Endodermal cell (in vitro differentiated cells): ENCODE measurements at regions not wholly inside any gene's neighbourhood (a gene's known extent, or its start where the extent isn't known, plus 50 kb on each side); places are given as distances from the start of the nearest gene placed in this dataset.
"Not testable (repeated sequence)": the region's sequence is repeated elsewhere in the genome, so short reads cannot be mapped to it uniquely, and the experiment has no call there.

Experiments
- DNase-seq: peaks from one replicate; pipeline ENCODE4 v3.0.0-alpha.2; 2017
- H3K27ac ChIP-seq: 2 replicates; pipeline ENCODE4 v1.5.1; 2013; ENCODE audit warnings: mild to moderate bottlenecking, low read depth, low read length, moderate library complexity
- H3K27me3 ChIP-seq: 2 replicates; pipeline ENCODE4 v1.6.1; 2013; ENCODE audit warnings: mild to moderate bottlenecking, low read length, moderate library complexity; ENCODE audit not compliant: insufficient read depth, control insufficient read depth, poor library complexity, severe bottlenecking
- H3K36me3 ChIP-seq: 2 replicates; pipeline ENCODE4 v1.7.0; 2013; ENCODE audit warnings: mild to moderate bottlenecking, low read length, moderate library complexity; ENCODE audit not compliant: control insufficient read depth, insufficient read depth
- H3K4me1 ChIP-seq: one replicate; pipeline ENCODE4 v1.7.0; 2013; ENCODE audit warnings: low read length; ENCODE audit not compliant: control insufficient read depth, insufficient read depth
- H3K4me3 ChIP-seq: 2 replicates; pipeline ENCODE4 v1.5.1; 2013; ENCODE audit warnings: mild to moderate bottlenecking, low read length, moderate library complexity
- H3K9ac ChIP-seq: 2 replicates; pipeline ENCODE4 v1.6.1; 2013; ENCODE audit warnings: mild to moderate bottlenecking, low read length, moderate library complexity; ENCODE audit not compliant: poor library complexity, severe bottlenecking; ENCODE audit errors: extremely low read depth
- H3K9me3 ChIP-seq: 2 replicates; pipeline ENCODE4 v1.6.1; 2013; ENCODE audit warnings: mild to moderate bottlenecking, low read length, moderate library complexity; ENCODE audit not compliant: control insufficient read depth
- H3K27ac Mint-ChIP-seq: 2 replicates; pipeline ENCODE4 v1.8.0; 2020; ENCODE audit warnings: mixed read lengths
- H3K27me3 Mint-ChIP-seq: 2 replicates; pipeline ENCODE4 v1.8.0; 2021; ENCODE audit warnings: mild to moderate bottlenecking, mixed read lengths; ENCODE audit not compliant: insufficient read depth
- H3K36me3 Mint-ChIP-seq: 2 replicates; pipeline ENCODE4 v1.8.0; 2020; ENCODE audit warnings: low read depth, mixed read lengths
- H3K4me1 Mint-ChIP-seq: 2 replicates; pipeline ENCODE4 v1.8.0; 2020; ENCODE audit warnings: mixed read lengths
- H3K4me3 Mint-ChIP-seq: 2 replicates; pipeline ENCODE4 v1.8.0; 2020; ENCODE audit warnings: mild to moderate bottlenecking, moderate library complexity, mixed read lengths
- H3K9me3 Mint-ChIP-seq: 2 replicates; pipeline ENCODE4 v1.8.0; 2020; ENCODE audit warnings: mild to moderate bottlenecking, mixed read lengths
- WGBS, 2 experiments: methylation state at CpG; one replicate each; pipeline versions ENCODE4 v1.1.5 to v1.1.7; 2013; ENCODE audit warnings: missing lambda C conversion rate in 2 of 2, mixed read lengths in 1 of 2; ENCODE audit not compliant: insufficient coverage in 1 of 2, insufficient read length in 1 of 2; 5-methylcytosine and 5-hydroxymethylcytosine counted together
- TF ChIP-seq, protein P1 (sequence below): fragments of 200-600 bp; sonication (generic); conservative IDR thresholded peaks from 2 replicates; pipeline ENCODE4 v1.5.0; 2021; ENCODE audit warnings: antibody characterized with exemption, mild to moderate bottlenecking

- Histone ChIP-seq H3K4me3 (no peak overlapping the region), H3K4me1 (peaks cover 13% of the 10 kb centered on the region), H3K27me3 (no peaks in the 10 kb centered on the region), H3K9me3 (peaks cover 22% of the 10 kb centered on the region), H3K9ac (no peak overlapping the region), H3K36me3 (no peaks in the 10 kb centered on the region), H3K27ac (no peak overlapping the region)
- Mint-ChIP-seq H3K4me3 (no peak overlapping the region), H3K27ac (no peak overlapping the region), H3K9me3 (peaks cover 7% of the 10 kb centered on the region), H3K27me3 (no peaks in the 10 kb centered on the region), H3K4me1 (peaks cover 39% of the 10 kb centered on the region), H3K36me3 (peaks cover 3% of the 10 kb centered on the region)
- TF ChIP-seq, protein P1, sequence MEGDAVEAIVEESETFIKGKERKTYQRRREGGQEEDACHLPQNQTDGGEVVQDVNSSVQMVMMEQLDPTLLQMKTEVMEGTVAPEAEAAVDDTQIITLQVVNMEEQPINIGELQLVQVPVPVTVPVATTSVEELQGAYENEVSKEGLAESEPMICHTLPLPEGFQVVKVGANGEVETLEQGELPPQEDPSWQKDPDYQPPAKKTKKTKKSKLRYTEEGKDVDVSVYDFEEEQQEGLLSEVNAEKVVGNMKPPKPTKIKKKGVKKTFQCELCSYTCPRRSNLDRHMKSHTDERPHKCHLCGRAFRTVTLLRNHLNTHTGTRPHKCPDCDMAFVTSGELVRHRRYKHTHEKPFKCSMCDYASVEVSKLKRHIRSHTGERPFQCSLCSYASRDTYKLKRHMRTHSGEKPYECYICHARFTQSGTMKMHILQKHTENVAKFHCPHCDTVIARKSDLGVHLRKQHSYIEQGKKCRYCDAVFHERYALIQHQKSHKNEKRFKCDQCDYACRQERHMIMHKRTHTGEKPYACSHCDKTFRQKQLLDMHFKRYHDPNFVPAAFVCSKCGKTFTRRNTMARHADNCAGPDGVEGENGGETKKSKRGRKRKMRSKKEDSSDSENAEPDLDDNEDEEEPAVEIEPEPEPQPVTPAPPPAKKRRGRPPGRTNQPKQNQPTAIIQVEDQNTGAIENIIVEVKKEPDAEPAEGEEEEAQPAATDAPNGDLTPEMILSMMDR = no peak
- DNase-seq = no peak
- WGBS, 2 experiments = 80 to 88% methylated on average over 1 to 2 of the region's 2 CpGs
Measured at GRCh38 chr16:13333336-13333735, 431.9 kb downstream of the SHISA9 start.

- H3K36me3 Mint-ChIP-seq = peaks cover 3% of the 10 kb centered on the region
- 96 to 98% methylated on average over 6 of the region's 6 CpGs for WGBS, 2 experiments
- H3K9me3 Mint-ChIP-seq = peaks cover 7% of the 10 kb centered on the region
- Histone ChIP-seq H3K4me1 (peaks cover 8% of the 10 kb centered on the region), H3K27me3 (no peaks in the 10 kb centered on the region), H3K9ac (no peak overlapping the region), H3K36me3 (no peaks in the 10 kb centered on the region), H3K9me3 (peaks cover 16% of the 10 kb centered on the region), H3K27ac (no peak overlapping the region), H3K4me3 (no peak overlapping the region)
- no peaks in the 10 kb centered on the region for H3K27me3 Mint-ChIP-seq
- H3K4me1 Mint-ChIP-seq = peaks cover 30% of the 10 kb centered on the region
- DNase-seq = no peak
- TF ChIP-seq, protein P1 = no peak
- no peak overlapping the region for H3K4me3 Mint-ChIP-seq
- no peak overlapping the region for H3K27ac Mint-ChIP-seq
Measured at GRCh38 chr16:13335879-13336278, 434.5 kb downstream of the SHISA9 start.

DNA sequence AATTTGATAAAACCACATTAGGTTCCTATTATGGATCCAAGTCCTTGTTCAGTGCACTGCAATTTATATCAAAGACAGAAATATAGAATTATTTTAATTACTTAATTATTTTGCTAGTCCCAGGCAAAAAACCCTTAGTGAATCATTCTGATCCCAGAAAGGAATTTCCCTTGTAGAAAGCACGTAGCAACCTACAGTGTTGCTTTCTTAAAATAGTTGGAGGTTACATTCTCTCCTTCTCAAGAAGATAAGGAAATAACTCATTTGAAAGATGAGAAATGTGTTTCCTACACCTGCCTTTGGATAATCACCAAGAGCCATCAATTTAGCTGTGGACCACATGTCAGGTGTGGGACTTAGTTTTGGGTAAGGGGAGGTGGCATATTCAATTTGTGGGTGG, 434.9 kb downstream of the SHISA9 start:
- Mint-ChIP-seq H3K4me1 (peaks cover 30% of the 10 kb centered on the region), H3K36me3 (peaks cover 3% of the 10 kb centered on the region), H3K27ac (no peak overlapping the region)

GRCh38 chr16:13336907-13337881, 435.8 kb downstream of the SHISA9 start:
- H3K9me3 Mint-ChIP-seq, H3K9ac ChIP-seq, H3K27me3 Mint-ChIP-seq, H3K27ac Mint-ChIP-seq, H3K4me3 ChIP-seq, H3K4me3 Mint-ChIP-seq, H3K36me3 Mint-ChIP-seq, DNase-seq, H3K4me1 ChIP-seq, H3K36me3 ChIP-seq, H3K27ac ChIP-seq, H3K27me3 ChIP-seq: not testable (repeated sequence)
- 73 to 80% methylated on average over 2 to 5 of the region's 6 CpGs for WGBS, 2 experiments
- peaks cover 15% of the 10 kb centered on the region for H3K9me3 ChIP-seq
- peaks cover 22% of the 10 kb centered on the region for H3K4me1 Mint-ChIP-seq

More for the DNA sequence above, 434.9 kb downstream of the SHISA9 start:
- peaks cover 8% of the 10 kb centered on the region for H3K4me1 ChIP-seq
- TF ChIP-seq, protein P1 = no peak
- no peak for DNase-seq
- no peak overlapping the region for H3K4me3 ChIP-seq
- H3K36me3 ChIP-seq = no peaks in the 10 kb centered on the region
- WGBS, 2 experiments = 94 to 100% methylated on average over 1 of the region's 1 CpG
- H3K4me3 Mint-ChIP-seq = no peak overlapping the region
- H3K9ac ChIP-seq = no peak overlapping the region
- H3K27ac ChIP-seq = no peak overlapping the region
- no peaks in the 10 kb centered on the region for H3K27me3 Mint-ChIP-seq
- no peaks in the 10 kb centered on the region for H3K27me3 ChIP-seq
- H3K9me3 Mint-ChIP-seq = peaks cover 7% of the 10 kb centered on the region
- peaks cover 15% of the 10 kb centered on the region for H3K9me3 ChIP-seq
